HepG2 (cell line): ENCODE measurements at regions not wholly inside any gene's neighbourhood (a gene's known extent, or its start where the extent isn't known, plus 50 kb on each side); places are given as distances from the start of the nearest gene placed in this dataset.
A peak's percentile ranks its signal among the peaks of the same experiment; 100 is the strongest.

Experiments used
- ATAC-seq: fragments of 200-7000 bp; cut with Tn5 transposase; 3 replicates; pipeline ENCODE4 v1.9.1; 2020; ENCODE audit warnings: mild to moderate bottlenecking, moderate library complexity
- BruUV-seq: library from RNA; stranded (reverse); fragments of 400-500 nt; replicated peaks from 2 replicates; lab custom pipeline; 2021; lab: Mats Ljungman, UMichigan
- CTCF ChIA-PET: fragments of 300-600 bp; formaldehyde crosslinking; extraction: SDS; loops from one replicate; lab custom pipeline; 2021; ENCODE audit warnings: low total read pairs, inconsistent platforms, low intra/inter-chr PET ratio; lab: Yijun Ruan, JAX
- POLR2A ChIA-PET: fragments of 350-600 bp; sonication (Branson Sonifier 250); formaldehyde crosslinking; loops from one replicate; lab custom pipeline; 2020; ENCODE audit warnings: antibody characterized with exemption, inconsistent platforms; lab: Yijun Ruan, JAX
- DNase-seq: peaks from one replicate; pipeline ENCODE4 v3.0.0-alpha.2; 2015; ENCODE audit warnings: low spot score
- FAIRE-seq: peaks from 3 replicates; lab custom pipeline; 2011; peaks lifted over from hg19 to GRCh38; lab: Jason Lieb, UNC
- H2AFZ ChIP-seq: one replicate; pipeline ENCODE4 v1.6.1; 2011; ENCODE audit warnings: low read length, inconsistent platforms
- H3K27ac ChIP-seq: fragments of 300-600 bp; 3 replicates; pipeline ENCODE4 v1.8.0; 2011; ENCODE audit warnings: mixed run types, mild to moderate bottlenecking, mixed read lengths, low read length, inconsistent platforms; ENCODE audit not compliant: insufficient read depth; ENCODE audit errors: extremely low read length
- H3K27me3 ChIP-seq, 2 experiments: fragments of 200-600 bp in 1 of 2; 2 replicates in 1 of 2; 3 replicates in 1 of 2; pipeline versions ENCODE4 v1.6.0 to v1.8.0; 2011; ENCODE audit warnings: low read length in 2 of 2, mild to moderate bottlenecking in 2 of 2, moderate library complexity in 2 of 2, inconsistent platforms in 1 of 2; ENCODE audit not compliant: insufficient read depth in 2 of 2, control insufficient read depth in 1 of 2
- H3K36me3 ChIP-seq, 2 experiments: fragments of 200-600 bp in 1 of 2; replicated peaks in 1 of 2; 2 replicates in 1 of 2; 3 replicates in 1 of 2; pipeline versions ENCODE4 v1.5.1 to v1.8.0; 2011; ENCODE audit warnings: low read length in 2 of 2, inconsistent platforms in 1 of 2; ENCODE audit not compliant: insufficient read depth in 2 of 2, control insufficient read depth in 1 of 2
- H3K4me1 ChIP-seq: 2 replicates; pipeline ENCODE4 v1.5.1; 2012; ENCODE audit warnings: low read length, inconsistent platforms; ENCODE audit not compliant: insufficient read depth
- H3K4me2 ChIP-seq: 2 replicates; pipeline ENCODE4 v1.6.0; 2011; ENCODE audit warnings: low read depth, low read length, inconsistent platforms
- H3K4me3 ChIP-seq, 3 experiments: fragments of 200-600 bp in 1 of 3; sonication (generic), shearing (Covaris generic) in 1 of 3; replicated peaks in 1 of 3; 2 replicates each; pipeline ENCODE4 v1.5.1; 2011 to 2016; ENCODE audit warnings: low read length in 3 of 3, inconsistent platforms in 2 of 3, low read depth in 2 of 3, mild to moderate bottlenecking in 2 of 3, control low read depth in 1 of 3, mixed read lengths in 1 of 3; ENCODE audit not compliant: insufficient read depth in 1 of 3
- H3K79me2 ChIP-seq: one replicate; pipeline ENCODE4 v1.6.1; 2011; ENCODE audit warnings: low read length, inconsistent platforms; ENCODE audit not compliant: insufficient read depth
- H3K9ac ChIP-seq: 2 replicates; pipeline ENCODE4 v1.6.0; 2011; ENCODE audit warnings: mild to moderate bottlenecking, low read depth, low read length, inconsistent platforms; ENCODE audit not compliant: insufficient read depth
- H3K9me3 ChIP-seq: 2 replicates; pipeline ENCODE4 v1.5.1; 2012; ENCODE audit warnings: mild to moderate bottlenecking, low read length
- H4K20me1 ChIP-seq: 2 replicates; pipeline ENCODE4 v1.6.0; 2011; ENCODE audit warnings: inconsistent platforms, mild to moderate bottlenecking, low read length, moderate library complexity; ENCODE audit not compliant: insufficient read depth
- FOXA3 ChIP-seq: IDR thresholded peaks from 2 replicates; pipeline ENCODE4 v1.6.1; 2016; ENCODE audit warnings: missing genetic modification reagents, missing compliant biosample characterization
- HNRNPLL ChIP-seq: fragments of 200-400 bp; formaldehyde crosslinking; IDR thresholded peaks from 2 replicates; pipeline ENCODE4 v1.6.1; 2017; ENCODE audit warnings: mild to moderate bottlenecking, low read depth, low read length; ENCODE audit not compliant: poor library complexity, severe bottlenecking
- KLF13 ChIP-seq: sonication (generic); formaldehyde crosslinking; IDR thresholded peaks from 2 replicates; pipeline ENCODE4 v1.4.0; 2020; ENCODE audit warnings: mild to moderate bottlenecking, missing genetic modification reagents
- TCF7L2 ChIP-seq: IDR thresholded peaks from 2 replicates; pipeline ENCODE4 v1.6.1; 2011; ENCODE audit warnings: mild to moderate bottlenecking, low read depth, low read length, moderate library complexity
- ZNF263 ChIP-seq: sonication (generic); formaldehyde crosslinking; IDR thresholded peaks from 2 replicates; pipeline ENCODE4 v1.4.0; 2020; ENCODE audit warnings: missing genetic modification reagents
- WGBS: methylation state at CpG from one replicate; pipeline ENCODE4 v1.1.6; 2017; ENCODE audit warnings: low lambda C conversion rate; 5-methylcytosine and 5-hydroxymethylcytosine counted together
- in situ Hi-C: cut with HindIII; loops from 2 replicates; pipeline ENCODE4 v1.10.0; 2017; ENCODE audit warnings: low pct_unique_long_range_greater_than_20kb; ENCODE audit not compliant: extremely low pct_ligation_motif_present
- intact Hi-C: fragments of 100-400 bp; cut with micrococcal nuclease; formaldehyde crosslinking; loops from one replicate; pipeline ENCODE4 v1.10.0; 2022; ENCODE audit not compliant: unreplicated experiment
- TF ChIP-seq, protein P1 (sequence below): sonication (generic); formaldehyde crosslinking; IDR thresholded peaks from 2 replicates; pipeline ENCODE4 v1.9.0; 2021; ENCODE audit warnings: missing genetic modification reagents, borderline replicate concordance

DNA sequence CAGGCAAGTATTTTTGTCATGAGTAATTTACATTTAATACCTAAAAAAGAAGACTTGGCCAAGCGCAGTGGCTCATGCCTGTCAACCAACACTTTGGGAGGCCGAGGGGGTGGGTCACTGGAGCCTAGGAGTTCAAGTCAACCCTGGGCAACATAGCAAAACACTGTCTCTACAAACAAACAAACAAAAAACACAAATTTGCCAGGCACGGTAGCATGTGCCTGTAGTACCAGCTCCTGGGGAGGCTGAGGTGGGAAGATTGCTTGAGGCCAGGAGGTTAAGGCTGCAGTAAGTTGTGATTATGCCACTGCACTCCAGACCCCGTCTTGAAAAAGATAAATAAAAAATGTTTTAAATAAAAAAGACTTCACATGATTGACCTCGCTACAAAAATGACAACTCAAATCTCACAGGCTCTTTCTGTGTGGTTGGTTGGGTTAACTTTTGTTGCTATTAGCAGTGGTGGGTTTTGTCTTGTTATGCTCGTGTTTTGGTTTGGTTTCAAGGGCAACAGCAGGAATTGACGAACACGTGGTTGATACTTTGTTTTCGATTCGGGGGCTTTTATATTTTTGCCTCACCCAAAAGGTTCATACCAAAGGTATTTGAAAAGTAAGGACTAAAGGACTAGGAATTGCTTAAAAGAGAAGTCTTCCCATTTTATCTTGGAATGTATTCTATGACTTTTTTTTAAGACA lies 227.2 kb upstream of the MKLN1 start (continued):
- no peak for TF ChIP-seq TCF7L2
- no peak for TF ChIP-seq KLF13
- TF ChIP-seq HNRNPLL, result no peak

DNA sequence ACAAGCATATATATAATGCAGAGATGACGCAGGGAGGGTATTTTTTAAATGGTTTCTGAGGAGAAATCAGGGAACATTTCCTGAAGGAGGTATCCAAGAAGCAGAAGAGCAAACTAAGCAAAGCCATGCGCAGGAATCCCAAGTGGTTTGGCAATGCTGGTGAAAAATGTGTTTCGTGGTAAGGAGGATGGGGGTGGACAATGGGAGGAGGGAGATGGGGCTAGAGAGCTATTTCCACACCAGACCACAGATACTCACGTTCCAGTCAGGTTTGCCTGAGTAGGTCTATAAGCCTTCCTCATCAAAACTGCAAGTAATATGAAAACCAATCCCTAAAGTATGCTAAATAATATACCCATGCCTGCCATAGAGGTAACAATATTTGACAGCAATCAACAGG lies 223.7 kb upstream of the MKLN1 start:
- FAIRE-seq (no peak), DNase-seq (no peak), ATAC-seq (no peak)
- ChIA-PET POLR2A (no interaction called here), CTCF (no interaction called here)
- Histone ChIP-seq H3K4me2 (peak overlapping the region; percentile 94; the same call in 1 of the 2 replicates), H3K4me3 (no peak overlapping the region), H3K27me3 (no peaks in the 10 kb centered on the region), H3K27ac (no peak overlapping the region), H3K36me3 (peaks cover 1 to 9% of the 10 kb centered on the region in 2 experiments; a peak in 3 of 5 replicates), H2AFZ (no peak overlapping the region), H3K4me1 (peaks cover 40% of the 10 kb centered on the region), H4K20me1 (peaks cover 19% of the 10 kb centered on the region; the same call in 1 of the 2 replicates), H3K9me3 (no peaks in the 10 kb centered on the region), H3K9ac (no peak overlapping the region), H3K79me2 (peaks cover 89% of the 10 kb centered on the region)
- TF ChIP-seq FOXA3 (CRISPR knock-in tag) (no peak), ZNF263 (peak; percentile 45)
- TF ChIP-seq, protein P1, sequence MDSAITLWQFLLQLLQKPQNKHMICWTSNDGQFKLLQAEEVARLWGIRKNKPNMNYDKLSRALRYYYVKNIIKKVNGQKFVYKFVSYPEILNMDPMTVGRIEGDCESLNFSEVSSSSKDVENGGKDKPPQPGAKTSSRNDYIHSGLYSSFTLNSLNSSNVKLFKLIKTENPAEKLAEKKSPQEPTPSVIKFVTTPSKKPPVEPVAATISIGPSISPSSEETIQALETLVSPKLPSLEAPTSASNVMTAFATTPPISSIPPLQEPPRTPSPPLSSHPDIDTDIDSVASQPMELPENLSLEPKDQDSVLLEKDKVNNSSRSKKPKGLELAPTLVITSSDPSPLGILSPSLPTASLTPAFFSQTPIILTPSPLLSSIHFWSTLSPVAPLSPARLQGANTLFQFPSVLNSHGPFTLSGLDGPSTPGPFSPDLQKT (CRISPR knock-in tag), result no peak
- no TSS peak for BruUV-seq
- 83% methylated on average over 4 of the region's 4 CpGs for WGBS
- intact Hi-C loops, result no loop called here
- in situ Hi-C loops, result no loop called here
